PC-9 (cell line): ENCODE measurements at regions not wholly inside any gene's neighbourhood (a gene's known extent, or its start where the extent isn't known, plus 50 kb on each side); places are given as distances from the start of the nearest gene placed in this dataset.

Source experiments
- BruUV-seq: library from RNA; stranded (reverse); fragments of 400-500 nt; replicated peaks from 2 replicates; lab custom pipeline; 2021; lab: Mats Ljungman, UMichigan
- CTCF ChIA-PET: fragments of 300-600 bp; sonication (Branson Sonifier 250); formaldehyde crosslinking; loops from one replicate; lab custom pipeline; 2022; ENCODE audit warnings: antibody characterized with exemption; lab: Charles Lee
- POLR2A ChIA-PET: fragments of 300-600 bp; sonication (Branson Sonifier 250); formaldehyde crosslinking; loops from one replicate; lab custom pipeline; 2022; ENCODE audit warnings: antibody characterized with exemption; ENCODE audit not compliant: unreplicated experiment; lab: Charles Lee
- DNase-seq, 2 experiments: peaks; one replicate each; pipeline versions ENCODE4 v3.0.0 to v3.0.0-alpha.2; 2015 to 2022; ENCODE audit warnings: mixed read lengths in 1 of 2
- H2AFZ ChIP-seq: fragments of 200-600 bp; sonication (generic); 2 replicates; pipeline ENCODE4 v1.8.1; 2017; ENCODE audit warnings: antibody characterized with exemption
- H3F3A ChIP-seq: fragments of 200-600 bp; sonication (generic); 2 replicates; pipeline ENCODE4 v1.8.1; 2017; ENCODE audit warnings: antibody characterized with exemption, mild to moderate bottlenecking, low read depth; ENCODE audit not compliant: insufficient read depth
- H3K27ac ChIP-seq: fragments of 200-600 bp; sonication (generic); 2 replicates; pipeline ENCODE4 v1.6.1; 2016; ENCODE audit warnings: mixed run types
- H3K27me3 ChIP-seq: fragments of 200-600 bp; sonication (generic); 2 replicates; pipeline ENCODE4 v1.6.1; 2016; ENCODE audit warnings: low read depth, mixed run types; ENCODE audit not compliant: insufficient read depth
- H3K36me3 ChIP-seq: fragments of 200-600 bp; sonication (generic); 2 replicates; pipeline ENCODE4 v1.6.1; 2016; ENCODE audit warnings: low read depth, mixed run types
- H3K4me1 ChIP-seq: fragments of 200-600 bp; sonication (generic); replicated peaks from 2 replicates; pipeline ENCODE4 v1.6.1; 2016; ENCODE audit warnings: mixed run types; ENCODE audit not compliant: insufficient read depth
- H3K4me2 ChIP-seq: fragments of 200-600 bp; sonication (generic); 2 replicates; pipeline ENCODE4 v1.6.1; 2017; ENCODE audit warnings: mixed run types
- H3K4me3 ChIP-seq: fragments of 200-600 bp; sonication (generic); 2 replicates; pipeline ENCODE4 v1.6.1; 2016; ENCODE audit warnings: mixed run types
- H3K79me2 ChIP-seq: fragments of 200-600 bp; sonication (generic); 2 replicates; pipeline ENCODE4 v1.6.1; 2017; ENCODE audit warnings: low read depth, mixed run types
- H3K9me2 ChIP-seq: fragments of 200-600 bp; sonication (generic); 2 replicates; pipeline ENCODE4 v1.8.1; 2017; ENCODE audit warnings: mild to moderate bottlenecking; ENCODE audit not compliant: insufficient read depth
- H3K9me3 ChIP-seq: fragments of 200-600 bp; sonication (generic); 2 replicates; pipeline ENCODE4 v1.8.1; 2016; ENCODE audit warnings: low read depth; ENCODE audit not compliant: insufficient read depth
- H4K20me1 ChIP-seq: fragments of 200-600 bp; sonication (generic); 2 replicates; pipeline ENCODE4 v1.8.1; 2017; ENCODE audit not compliant: insufficient read depth
- EZH2 ChIP-seq: fragments of 200-600 bp; sonication (generic); IDR thresholded peaks from 2 replicates; pipeline ENCODE4 v1.8.0; 2017; ENCODE audit warnings: antibody characterized with exemption, low read depth
- intact Hi-C: fragments of 100-400 bp; cut with micrococcal nuclease; formaldehyde crosslinking; loops from one replicate; pipeline ENCODE4 v1.10.0; 2022; ENCODE audit not compliant: unreplicated experiment
- TF ChIP-seq, protein P1 (sequence below): fragments of 200-600 bp; sonication (generic); conservative IDR thresholded peaks from 2 replicates; pipeline ENCODE4 v1.6.1; 2017; ENCODE audit warnings: mixed run types, antibody characterized with exemption, mild to moderate bottlenecking, moderate library complexity

DNA sequence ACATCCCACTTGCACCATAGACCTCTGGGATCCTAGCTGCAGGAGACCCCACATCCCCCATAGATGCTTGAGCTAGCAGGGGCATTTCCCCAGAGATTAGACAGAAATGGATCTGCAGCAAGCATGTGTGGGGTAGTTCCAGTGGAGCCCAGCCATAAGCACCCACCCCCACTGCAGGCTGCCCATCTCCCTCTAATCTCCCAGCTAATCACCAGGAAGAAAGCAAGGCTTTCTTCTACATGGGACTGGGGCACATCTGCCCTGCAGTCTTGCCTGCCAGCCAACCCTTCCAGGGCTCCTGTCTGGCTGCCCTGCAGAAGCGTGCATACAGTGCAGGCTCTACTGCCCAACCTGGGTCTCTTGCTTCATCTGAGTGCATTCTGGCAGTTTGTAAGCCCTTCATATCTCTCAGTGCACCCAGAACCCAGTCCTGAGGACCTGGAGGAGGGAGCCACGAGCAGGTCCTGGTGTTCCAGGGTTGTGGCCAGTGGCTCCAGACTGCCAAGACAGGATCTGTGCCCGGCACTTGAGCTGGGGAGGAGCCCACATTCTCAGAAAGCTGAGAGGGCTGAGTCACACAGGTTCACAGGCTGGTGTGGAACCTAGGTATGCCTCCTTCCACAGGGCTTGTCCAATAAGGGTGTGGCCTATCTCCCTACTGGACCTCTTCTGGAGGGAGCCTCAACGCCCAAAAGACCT lies 49.9 kb upstream of the IGSF11 start:
- POLR2A ChIA-PET = interaction anchor here (0.6 kb wide), 1 partner anchor 156 kb away, joined by 3 read pairs; the partner anchor contains the start of gene B4GALT4
- H3K27ac ChIP-seq = no peak overlapping the region

More for the DNA sequence above, 49.9 kb upstream of the IGSF11 start:
- H2AFZ ChIP-seq = no peak overlapping the region
- H3K4me2 ChIP-seq = 0 out of 2 replicates have a peak overlapping the region, but pooled peaks have one; percentile 23
- H3F3A ChIP-seq = no peaks in the 10 kb centered on the region
- intact Hi-C loops = no loop called here
- no peaks in the 10 kb centered on the region for H3K9me3 ChIP-seq
- DNase-seq = peak; percentile 74
- H3K36me3 ChIP-seq = no peaks in the 10 kb centered on the region
- CTCF ChIA-PET = no interaction called here
- no peak overlapping the region for H3K4me3 ChIP-seq
- H3K79me2 ChIP-seq = no peaks in the 10 kb centered on the region
- H3K4me1 ChIP-seq = peaks cover 8% of the 10 kb centered on the region; the same call in 1 of the 2 replicates
- no peaks in the 10 kb centered on the region for H3K27me3 ChIP-seq
- TF ChIP-seq EZH2 = no peak
- TF ChIP-seq, protein P1, sequence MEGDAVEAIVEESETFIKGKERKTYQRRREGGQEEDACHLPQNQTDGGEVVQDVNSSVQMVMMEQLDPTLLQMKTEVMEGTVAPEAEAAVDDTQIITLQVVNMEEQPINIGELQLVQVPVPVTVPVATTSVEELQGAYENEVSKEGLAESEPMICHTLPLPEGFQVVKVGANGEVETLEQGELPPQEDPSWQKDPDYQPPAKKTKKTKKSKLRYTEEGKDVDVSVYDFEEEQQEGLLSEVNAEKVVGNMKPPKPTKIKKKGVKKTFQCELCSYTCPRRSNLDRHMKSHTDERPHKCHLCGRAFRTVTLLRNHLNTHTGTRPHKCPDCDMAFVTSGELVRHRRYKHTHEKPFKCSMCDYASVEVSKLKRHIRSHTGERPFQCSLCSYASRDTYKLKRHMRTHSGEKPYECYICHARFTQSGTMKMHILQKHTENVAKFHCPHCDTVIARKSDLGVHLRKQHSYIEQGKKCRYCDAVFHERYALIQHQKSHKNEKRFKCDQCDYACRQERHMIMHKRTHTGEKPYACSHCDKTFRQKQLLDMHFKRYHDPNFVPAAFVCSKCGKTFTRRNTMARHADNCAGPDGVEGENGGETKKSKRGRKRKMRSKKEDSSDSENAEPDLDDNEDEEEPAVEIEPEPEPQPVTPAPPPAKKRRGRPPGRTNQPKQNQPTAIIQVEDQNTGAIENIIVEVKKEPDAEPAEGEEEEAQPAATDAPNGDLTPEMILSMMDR = no peak
- no peaks in the 10 kb centered on the region; the same call in 1 of the 2 replicates for H3K9me2 ChIP-seq
- no peaks in the 10 kb centered on the region for H4K20me1 ChIP-seq
- no TSS peak for BruUV-seq
